Heart left ventricle (tissue), 13 donors: ENCODE measurements at regions not wholly inside any gene's neighbourhood (a gene's known extent, or its start where the extent isn't known, plus 50 kb on each side); places are given as distances from the start of the nearest gene placed in this dataset.

Experiments
- CTCF ChIP-seq, 12 donors: fragments of 200-600 bp; sonication (generic) in 4 of 12; IDR thresholded peaks; one replicate each; pipeline versions ENCODE4 v1.5.0 to v1.8.0; 2018 to 2022; ENCODE audit warnings: antibody characterized with exemption in 12 of 12, mild to moderate bottlenecking in 5 of 12
- POLR2A ChIP-seq, 2 donors: fragments of 450-650 bp; IDR thresholded peaks; one replicate each; pipeline ENCODE4 v1.6.1; 2017; ENCODE audit warnings: antibody characterized with exemption in 2 of 2, mild to moderate bottlenecking in 2 of 2, moderate library complexity in 2 of 2
- donor health status: ischemic (EF 13 %, LVEDD 7.1; RV severe dilation, severe dysfunction).
- donor health status: DM: no; HTN: yes; CAD: no.
- donor health status: DM: no; HTN: no; CAD: no.
- donor health status: ischemic (EF 25% LVEDD 6.9; RV normal size, moderate dysfunction).
- donor health status: ischemic (EF 25% LVEDD 5.7; RV mildly dilated, moderate dysfunction).
- donor health status: ischemic (EF 35%, LVEDD 5.7; RV mildly dilated, moderate dysfunction).
- donor health status: nonischemic (EF 11% LVEDD 7.7; RV severe dilation, severe dysfunction).
- donor health status: DM: yes; HTN: yes; CAD: no.
- donor health status: PGD.
- donor health status: ischemic (EF 29% LVEDD 5.4; RV normal size, mild dysfunction).
- donor health status: nonischemic (EF 23%, LVEDD 6.1; RV moderate dilation, normal function).

GRCh38 chrX:138034136-138034535 lies 468.2 kb downstream of the ZIC3 start:
- TF ChIP-seq POLR2A (IDR thresholded peaks at IDR 0.05) (no peak), CTCF (IDR thresholded peaks at IDR 0.05) (peak in 1 of 12 donors; percentile 14)
